ENCODE measurements at regions not wholly inside any gene's neighbourhood (a gene's known extent, or its start where the extent isn't known, plus 50 kb on each side); places are given as distances from the start of the nearest gene placed in this dataset.

DNA sequence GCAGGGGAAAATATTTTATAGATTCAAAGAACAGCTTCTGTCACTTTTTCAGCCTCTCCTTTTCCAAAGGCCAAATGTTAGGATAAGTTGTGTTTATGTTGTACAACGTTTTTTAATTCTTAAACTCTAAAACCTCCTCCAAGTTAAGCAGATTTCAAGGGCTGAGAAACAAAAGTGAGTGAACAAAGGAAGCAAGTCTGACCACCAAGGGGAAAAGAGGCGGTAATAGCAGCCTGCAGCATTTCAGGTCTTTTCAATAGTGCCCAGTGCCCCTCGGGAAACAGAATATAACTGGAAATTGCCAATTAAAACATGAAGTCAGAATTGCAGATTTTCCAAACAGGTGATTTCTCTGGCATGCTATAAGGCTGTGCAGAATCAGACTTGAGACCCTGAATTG is 510.0 kb upstream of the HTR2C start:
- Histone ChIP-seq H3K9me2 (replicated peaks; ENCODE audit: low read depth, low read length) (no peaks in the 10 kb centered on the region), H3K4me2 (ENCODE audit: low read depth, low read length, poor library complexity, severe bottlenecking) (peak overlapping the region; percentile 40), H3K27me3 (ENCODE audit: insufficient read depth, low read length, poor library complexity, severe bottlenecking) (no peaks in the 10 kb centered on the region)

DNA sequence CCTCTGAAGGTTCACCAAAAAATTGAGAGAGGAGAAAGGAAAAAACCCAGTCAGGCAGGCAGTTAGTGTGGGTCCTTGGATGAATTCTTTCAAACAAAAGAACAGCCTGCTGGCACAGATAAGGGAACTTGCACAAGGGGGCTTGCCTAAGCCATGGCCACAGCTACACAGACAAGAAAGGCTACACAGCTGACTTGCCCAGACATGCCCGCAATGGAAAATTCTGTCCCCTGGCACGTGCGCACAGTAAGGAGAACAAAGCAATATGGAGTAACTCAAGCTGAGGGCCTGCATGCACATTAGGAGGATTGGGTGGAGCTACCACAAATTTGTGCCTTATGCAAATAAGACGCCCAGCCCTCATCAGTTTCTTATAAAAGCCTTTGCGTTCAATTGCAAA is 512.5 kb upstream of the HTR2C start:
- Histone ChIP-seq H2AFZ (ENCODE audit: low read length) (no peak overlapping the region), H4K20me1 (ENCODE audit: insufficient read depth, low read length, poor library complexity, severe bottlenecking) (no peaks in the 10 kb centered on the region), H3K9ac (ENCODE audit: low read depth, low read length, poor library complexity, severe bottlenecking) (no peak overlapping the region), H3K4me3 (ENCODE audit: low read length, poor library complexity, severe bottlenecking) (no peak overlapping the region), H3K4me2 (ENCODE audit: low read depth, low read length, poor library complexity, severe bottlenecking) (no peak overlapping the region), H3K79me2 (ENCODE audit: insufficient read depth, low read length) (no peaks in the 10 kb centered on the region), H3K27me3 (ENCODE audit: insufficient read depth, low read length, poor library complexity, severe bottlenecking) (no peaks in the 10 kb centered on the region), H3F3A (ENCODE audit: low read depth) (no peaks in the 10 kb centered on the region), H3K36me3 (ENCODE audit: insufficient read depth, low read length) (no peaks in the 10 kb centered on the region), H3K9me2 (replicated peaks; ENCODE audit: low read depth, low read length) (no peaks in the 10 kb centered on the region), H3K4me1 (ENCODE audit: insufficient read depth, low read length, poor library complexity, severe bottlenecking) (peaks cover 16% of the 10 kb centered on the region), H3K9me3 (ENCODE audit: insufficient read depth, low read depth, low read length) (no peaks in the 10 kb centered on the region)
- TF ChIP-seq, protein P1, sequence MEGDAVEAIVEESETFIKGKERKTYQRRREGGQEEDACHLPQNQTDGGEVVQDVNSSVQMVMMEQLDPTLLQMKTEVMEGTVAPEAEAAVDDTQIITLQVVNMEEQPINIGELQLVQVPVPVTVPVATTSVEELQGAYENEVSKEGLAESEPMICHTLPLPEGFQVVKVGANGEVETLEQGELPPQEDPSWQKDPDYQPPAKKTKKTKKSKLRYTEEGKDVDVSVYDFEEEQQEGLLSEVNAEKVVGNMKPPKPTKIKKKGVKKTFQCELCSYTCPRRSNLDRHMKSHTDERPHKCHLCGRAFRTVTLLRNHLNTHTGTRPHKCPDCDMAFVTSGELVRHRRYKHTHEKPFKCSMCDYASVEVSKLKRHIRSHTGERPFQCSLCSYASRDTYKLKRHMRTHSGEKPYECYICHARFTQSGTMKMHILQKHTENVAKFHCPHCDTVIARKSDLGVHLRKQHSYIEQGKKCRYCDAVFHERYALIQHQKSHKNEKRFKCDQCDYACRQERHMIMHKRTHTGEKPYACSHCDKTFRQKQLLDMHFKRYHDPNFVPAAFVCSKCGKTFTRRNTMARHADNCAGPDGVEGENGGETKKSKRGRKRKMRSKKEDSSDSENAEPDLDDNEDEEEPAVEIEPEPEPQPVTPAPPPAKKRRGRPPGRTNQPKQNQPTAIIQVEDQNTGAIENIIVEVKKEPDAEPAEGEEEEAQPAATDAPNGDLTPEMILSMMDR (conservative IDR thresholded peaks at IDR 0.05; ENCODE audit: low read length): no peak
- no peak for TF ChIP-seq EZH2phosphoT487 (IDR thresholded peaks at IDR 0.05; ENCODE audit: borderline replicate concordance)

More for the DNA sequence above, 510.0 kb upstream of the HTR2C start:
- Histone ChIP-seq H4K20me1 (ENCODE audit: insufficient read depth, low read length, poor library complexity, severe bottlenecking) (no peaks in the 10 kb centered on the region), H3K9ac (ENCODE audit: low read depth, low read length, poor library complexity, severe bottlenecking) (no peak overlapping the region), H2AFZ (ENCODE audit: low read length) (peak overlapping the region; percentile 52; the same call in 1 of the 2 replicates), H3K79me2 (ENCODE audit: insufficient read depth, low read length) (no peaks in the 10 kb centered on the region), H3K4me3 (ENCODE audit: low read length, poor library complexity, severe bottlenecking) (no peak overlapping the region), H3F3A (ENCODE audit: low read depth) (no peaks in the 10 kb centered on the region), H3K4me1 (ENCODE audit: insufficient read depth, low read length, poor library complexity, severe bottlenecking) (peaks cover 16% of the 10 kb centered on the region), H3K9me3 (ENCODE audit: insufficient read depth, low read depth, low read length) (no peaks in the 10 kb centered on the region), H3K36me3 (ENCODE audit: insufficient read depth, low read length) (no peaks in the 10 kb centered on the region)
- TF ChIP-seq, protein P1 (conservative IDR thresholded peaks at IDR 0.05; ENCODE audit: low read length): no peak
- TF ChIP-seq EZH2phosphoT487 (IDR thresholded peaks at IDR 0.05; ENCODE audit: borderline replicate concordance): no peak

DNA sequence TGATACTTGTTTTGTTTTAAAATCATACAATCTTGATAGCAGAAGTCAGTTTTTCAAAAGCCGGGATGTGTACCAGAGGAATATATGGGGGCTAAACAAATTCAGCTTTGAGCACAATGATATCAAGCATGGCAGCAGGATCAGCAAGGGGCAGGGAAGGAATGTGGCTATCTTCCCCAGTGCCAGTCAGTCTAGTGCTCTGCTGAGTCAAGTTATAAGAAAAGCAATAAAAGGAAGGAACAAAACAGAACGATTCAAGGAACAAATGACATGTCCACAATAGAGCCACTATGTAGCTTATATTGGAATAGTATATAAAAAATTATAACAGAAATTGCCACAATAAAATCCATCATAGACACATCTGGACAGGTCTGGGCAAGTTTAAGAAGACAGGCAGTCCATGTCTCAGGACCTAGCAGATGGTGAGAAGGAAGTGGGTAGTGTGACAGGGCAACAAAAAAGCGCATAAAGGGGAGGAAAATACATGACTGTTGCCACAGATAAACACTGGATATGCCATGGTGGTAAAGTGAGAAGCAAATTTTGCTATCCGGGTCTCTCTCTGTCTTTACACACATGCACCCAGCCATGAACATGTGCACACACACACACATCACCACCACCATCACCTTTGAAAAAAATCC is 518.2 kb upstream of the HTR2C start:
- Histone ChIP-seq H2AFZ (ENCODE audit: low read length) (no peak overlapping the region), H3K4me3 (ENCODE audit: low read length, poor library complexity, severe bottlenecking) (no peak overlapping the region), H3K9me3 (ENCODE audit: insufficient read depth, low read depth, low read length) (no peaks in the 10 kb centered on the region; the same call in 1 of the 2 replicates), H3K79me2 (ENCODE audit: insufficient read depth, low read length) (no peaks in the 10 kb centered on the region), H4K20me1 (ENCODE audit: insufficient read depth, low read length, poor library complexity, severe bottlenecking) (no peaks in the 10 kb centered on the region), H3K4me1 (ENCODE audit: insufficient read depth, low read length, poor library complexity, severe bottlenecking) (peaks cover 5% of the 10 kb centered on the region), H3K27me3 (ENCODE audit: insufficient read depth, low read length, poor library complexity, severe bottlenecking) (no peaks in the 10 kb centered on the region), H3K4me2 (ENCODE audit: low read depth, low read length, poor library complexity, severe bottlenecking) (no peak overlapping the region), H3K36me3 (ENCODE audit: insufficient read depth, low read length) (no peaks in the 10 kb centered on the region), H3K9me2 (replicated peaks; ENCODE audit: low read depth, low read length) (no peaks in the 10 kb centered on the region), H3K9ac (ENCODE audit: low read depth, low read length, poor library complexity, severe bottlenecking) (peak overlapping the region; percentile 46), H3F3A (ENCODE audit: low read depth) (no peaks in the 10 kb centered on the region)
- TF ChIP-seq, protein P1 (conservative IDR thresholded peaks at IDR 0.05; ENCODE audit: low read length): no peak
- no peak for TF ChIP-seq EZH2phosphoT487 (IDR thresholded peaks at IDR 0.05; ENCODE audit: borderline replicate concordance)
